ENCODE measurements at regions not wholly inside any gene's neighbourhood (a gene's known extent, or its start where the extent isn't known, plus 50 kb on each side); places are given as distances from the start of the nearest gene placed in this dataset.

DNA sequence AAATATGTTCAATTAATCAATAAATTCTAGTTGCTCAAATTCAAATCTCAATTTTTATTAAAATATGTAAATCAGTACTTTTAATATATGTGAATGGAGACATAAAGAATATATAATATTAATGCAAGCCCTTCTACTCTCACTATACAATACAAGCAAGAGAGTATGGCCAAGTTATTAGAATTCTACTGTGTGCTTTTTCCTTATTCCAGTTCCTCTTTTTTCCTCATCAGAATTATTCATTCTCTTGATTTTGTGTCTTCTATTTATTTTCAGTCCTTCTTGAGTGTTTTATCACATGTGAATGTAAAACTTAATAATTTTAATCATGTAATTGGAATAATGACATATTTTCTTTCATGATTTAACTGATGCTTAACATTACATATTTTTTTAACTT lies 276.8 kb downstream of the PCDH20 start:
- no TSS peak for BruUV-seq (replicated peaks)
- Histone ChIP-seq H3K4me1 (ENCODE audit: insufficient read depth, low read length) (no peaks in the 10 kb centered on the region), H2AFZ (ENCODE audit: low read length) (no peak overlapping the region), H4K20me1 (ENCODE audit: low read length) (no peaks in the 10 kb centered on the region), H3K36me3 (ENCODE audit: low read depth, low read length) (no peaks in the 10 kb centered on the region), H3K4me2 (ENCODE audit: low read length) (no peak overlapping the region), H3K9ac (ENCODE audit: low read length) (no peak overlapping the region), H3K9me3 (ENCODE audit: low read length) (no peaks in the 10 kb centered on the region), H3K27me3 (ENCODE audit: low read length) (no peaks in the 10 kb centered on the region), H3K4me3 (ENCODE audit: low read length) (no peak overlapping the region), H3K79me2 (ENCODE audit: low read length) (no peaks in the 10 kb centered on the region), H3K27ac (ENCODE audit: low read length) (no peak overlapping the region), H3F3A (ENCODE audit: low read length, unreplicated experiment) (no peaks in the 10 kb centered on the region), H3K9me2 (replicated peaks; ENCODE audit: low read length) (no peaks in the 10 kb centered on the region)
- ChIA-PET CTCF (no interaction called here), POLR2A (ENCODE audit: unreplicated experiment) (no interaction called here)
- TF ChIP-seq EZH2phosphoT487 (IDR thresholded peaks at IDR 0.05; ENCODE audit: borderline replicate concordance, low read length) (no peak), EZH2 (IDR thresholded peaks at IDR 0.05; ENCODE audit: low read length, unreplicated experiment) (no peak)
- TF ChIP-seq, protein P1, sequence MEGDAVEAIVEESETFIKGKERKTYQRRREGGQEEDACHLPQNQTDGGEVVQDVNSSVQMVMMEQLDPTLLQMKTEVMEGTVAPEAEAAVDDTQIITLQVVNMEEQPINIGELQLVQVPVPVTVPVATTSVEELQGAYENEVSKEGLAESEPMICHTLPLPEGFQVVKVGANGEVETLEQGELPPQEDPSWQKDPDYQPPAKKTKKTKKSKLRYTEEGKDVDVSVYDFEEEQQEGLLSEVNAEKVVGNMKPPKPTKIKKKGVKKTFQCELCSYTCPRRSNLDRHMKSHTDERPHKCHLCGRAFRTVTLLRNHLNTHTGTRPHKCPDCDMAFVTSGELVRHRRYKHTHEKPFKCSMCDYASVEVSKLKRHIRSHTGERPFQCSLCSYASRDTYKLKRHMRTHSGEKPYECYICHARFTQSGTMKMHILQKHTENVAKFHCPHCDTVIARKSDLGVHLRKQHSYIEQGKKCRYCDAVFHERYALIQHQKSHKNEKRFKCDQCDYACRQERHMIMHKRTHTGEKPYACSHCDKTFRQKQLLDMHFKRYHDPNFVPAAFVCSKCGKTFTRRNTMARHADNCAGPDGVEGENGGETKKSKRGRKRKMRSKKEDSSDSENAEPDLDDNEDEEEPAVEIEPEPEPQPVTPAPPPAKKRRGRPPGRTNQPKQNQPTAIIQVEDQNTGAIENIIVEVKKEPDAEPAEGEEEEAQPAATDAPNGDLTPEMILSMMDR (conservative IDR thresholded peaks at IDR 0.05; ENCODE audit: low read depth, low read length): no peak
- intact Hi-C loops (cut with micrococcal nuclease): no loop called here
- no peak for ATAC-seq
- no peak for DNase-seq

DNA sequence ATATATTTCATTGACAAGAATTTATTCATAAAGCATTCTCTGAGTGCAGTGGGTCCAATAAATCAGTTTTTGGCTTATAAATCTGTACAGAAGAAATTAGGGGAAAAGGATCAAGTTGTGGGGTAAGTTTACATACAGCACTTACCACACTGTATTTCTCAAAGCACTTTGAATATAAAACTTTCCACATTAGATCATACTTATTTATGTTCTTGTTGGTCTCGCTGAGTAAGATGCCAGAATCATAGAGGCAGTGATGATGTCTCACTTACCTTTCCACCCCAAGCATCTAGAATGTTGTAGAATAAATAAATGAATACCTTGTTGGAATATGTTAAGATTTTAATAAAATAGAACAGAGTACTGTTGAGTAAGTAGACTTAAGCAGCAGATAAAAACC lies 279.1 kb downstream of the PCDH20 start:
- no peak for TF ChIP-seq EZH2phosphoT487 (IDR thresholded peaks at IDR 0.05; ENCODE audit: borderline replicate concordance, low read length)
- TF ChIP-seq, protein P1 (conservative IDR thresholded peaks at IDR 0.05; ENCODE audit: low read depth, low read length): no peak
- no peak for TF ChIP-seq EZH2 (IDR thresholded peaks at IDR 0.05; ENCODE audit: low read length, unreplicated experiment)
- no peaks in the 10 kb centered on the region for H3K4me1 ChIP-seq (ENCODE audit: insufficient read depth, low read length)
- intact Hi-C loops (cut with micrococcal nuclease): no loop called here
- no peaks in the 10 kb centered on the region for H3K36me3 ChIP-seq (ENCODE audit: low read depth, low read length)
- H2AFZ ChIP-seq (ENCODE audit: low read length): no peak overlapping the region
- H3K27ac ChIP-seq (ENCODE audit: low read length): no peak overlapping the region
- no peak overlapping the region for H3K9ac ChIP-seq (ENCODE audit: low read length)
- no peak overlapping the region for H3K4me2 ChIP-seq (ENCODE audit: low read length)
- ChIA-PET CTCF (no interaction called here), POLR2A (ENCODE audit: unreplicated experiment) (no interaction called here)
- no peaks in the 10 kb centered on the region for H3K27me3 ChIP-seq (ENCODE audit: low read length)
- no TSS peak for BruUV-seq (replicated peaks)
- H3K9me3 ChIP-seq (ENCODE audit: low read length): no peaks in the 10 kb centered on the region
- H3F3A ChIP-seq (ENCODE audit: low read length, unreplicated experiment): no peaks in the 10 kb centered on the region
- no peaks in the 10 kb centered on the region for H4K20me1 ChIP-seq (ENCODE audit: low read length)
- DNase-seq (no peak), ATAC-seq (no peak)
- no peaks in the 10 kb centered on the region for H3K9me2 ChIP-seq (replicated peaks; ENCODE audit: low read length)
- no peaks in the 10 kb centered on the region for H3K79me2 ChIP-seq (ENCODE audit: low read length)
- no peak overlapping the region for H3K4me3 ChIP-seq (ENCODE audit: low read length)

DNA sequence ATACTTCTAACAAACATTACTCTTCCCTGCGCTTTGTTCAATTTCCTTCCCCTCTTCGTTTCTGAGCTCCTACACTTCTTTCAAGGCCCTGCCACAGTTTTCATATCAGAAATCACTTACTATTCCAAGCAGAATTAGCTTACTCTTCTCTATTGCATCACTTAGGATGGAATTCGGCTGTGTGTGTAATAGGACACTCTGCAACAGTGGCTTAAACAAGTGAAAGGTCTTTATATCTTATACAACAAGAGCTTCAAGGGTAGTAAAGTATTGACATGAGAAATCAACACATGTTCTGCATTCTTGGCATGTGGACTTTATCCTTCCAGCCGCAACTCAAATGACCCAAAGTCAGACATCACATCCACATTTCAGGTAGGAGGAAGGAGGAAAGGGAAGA lies 279.6 kb downstream of the PCDH20 start:
- Histone ChIP-seq H3K27me3 (ENCODE audit: low read length) (no peaks in the 10 kb centered on the region), H3K4me2 (ENCODE audit: low read length) (no peak overlapping the region), H3K9ac (ENCODE audit: low read length) (no peak overlapping the region), H3K4me1 (ENCODE audit: insufficient read depth, low read length) (no peaks in the 10 kb centered on the region), H3K36me3 (ENCODE audit: low read depth, low read length) (no peaks in the 10 kb centered on the region), H3K9me3 (ENCODE audit: low read length) (no peaks in the 10 kb centered on the region), H3K79me2 (ENCODE audit: low read length) (no peaks in the 10 kb centered on the region), H3F3A (ENCODE audit: low read length, unreplicated experiment) (no peaks in the 10 kb centered on the region), H3K9me2 (replicated peaks; ENCODE audit: low read length) (no peaks in the 10 kb centered on the region), H3K4me3 (ENCODE audit: low read length) (no peak overlapping the region), H3K27ac (ENCODE audit: low read length) (no peak overlapping the region), H2AFZ (ENCODE audit: low read length) (no peak overlapping the region), H4K20me1 (ENCODE audit: low read length) (no peaks in the 10 kb centered on the region)
- DNase-seq (no peak), ATAC-seq (no peak)
- TF ChIP-seq EZH2phosphoT487 (IDR thresholded peaks at IDR 0.05; ENCODE audit: borderline replicate concordance, low read length) (no peak), EZH2 (IDR thresholded peaks at IDR 0.05; ENCODE audit: low read length, unreplicated experiment) (no peak)
- TF ChIP-seq, protein P1 (conservative IDR thresholded peaks at IDR 0.05; ENCODE audit: low read depth, low read length): no peak
- ChIA-PET CTCF (no interaction called here), POLR2A (ENCODE audit: unreplicated experiment) (no interaction called here)
- no TSS peak for BruUV-seq (replicated peaks)
- intact Hi-C loops (cut with micrococcal nuclease): no loop called here
